ENCODE measurements at regions not wholly inside any gene's neighbourhood (a gene's known extent, or its start where the extent isn't known, plus 50 kb on each side); places are given as distances from the start of the nearest gene placed in this dataset.

- no peaks in the 10 kb centered on the region for H3K4me1 ChIP-seq (ENCODE audit: control insufficient read depth in 4 of 4, insufficient read depth in 4 of 4, low read length in 3 of 4)
- H3K9me3 ChIP-seq (ENCODE audit: control insufficient read depth in 4 of 4, low read length in 3 of 4), result no peaks in the 10 kb centered on the region
- no peak overlapping the region for H3K9ac ChIP-seq (ENCODE audit: low read depth in 1 of 2, low read length in 2 of 2)
- no peak overlapping the region for H3K27ac ChIP-seq (ENCODE audit: low read depth in 1 of 2, low read length in 2 of 2)
- 86% methylated on average over 7 of the region's 7 CpGs for WGBS
- TF ChIP-seq GABPA (IDR thresholded peaks at IDR 0.05 in 1 of 2, conservative IDR thresholded peaks at IDR 0.05 in 1 of 2) (no peak), ZBTB33 (IDR thresholded peaks at IDR 0.05) (no peak), EGR1 (IDR thresholded peaks at IDR 0.05; ENCODE audit: low read depth in 2 of 2) (no peak), YY1 (IDR thresholded peaks at IDR 0.05) (no peak), FOXA1 (IDR thresholded peaks at IDR 0.05) (no peak), RXRA (IDR thresholded peaks at IDR 0.05) (no peak), HNF4G (IDR thresholded peaks at IDR 0.05) (no peak), HNF4A (conservative IDR thresholded peaks at IDR 0.05) (no peak)
- no peaks in the 10 kb centered on the region for H3K36me3 ChIP-seq (ENCODE audit: control insufficient read depth in 4 of 4, insufficient read depth in 3 of 4, low read depth in 1 of 4, low read length in 3 of 4)
- no peak overlapping the region for H3K4me3 ChIP-seq (ENCODE audit: low read depth in 1 of 3, low read length in 3 of 3)
- no peaks in the 10 kb centered on the region for H3K27me3 ChIP-seq (ENCODE audit: control insufficient read depth in 4 of 4, insufficient read depth in 4 of 4, low read length in 3 of 4)
- no peak for DNase-seq (ENCODE audit: low spot score)
Measured at GRCh38 chr3:193896419-193896818, 239.5 kb upstream of the HES1 start.

GRCh38 chr3:193897288-193897687 is 238.7 kb upstream of the HES1 start:
- no peak for TF ChIP-seq REST (IDR thresholded peaks at IDR 0.05)
- TF ChIP-seq CTCF (IDR thresholded peaks at IDR 0.05; ENCODE audit: low read depth, low read length, missing input control), result no peak
- TF ChIP-seq RXRA (IDR thresholded peaks at IDR 0.05), result no peak
- TF ChIP-seq RAD21 (IDR thresholded peaks at IDR 0.05), result no peak
- no peaks in the 10 kb centered on the region for H3K9me3 ChIP-seq (ENCODE audit: control insufficient read depth in 4 of 4, low read length in 3 of 4)
- WGBS, result 95% methylated on average over 10 of the region's 10 CpGs
- no peaks in the 10 kb centered on the region for H3K4me1 ChIP-seq (ENCODE audit: control insufficient read depth in 4 of 4, insufficient read depth in 4 of 4, low read length in 3 of 4)
- no peak for DNase-seq (ENCODE audit: low spot score)
- H3K36me3 ChIP-seq (ENCODE audit: control insufficient read depth in 4 of 4, insufficient read depth in 3 of 4, low read depth in 1 of 4, low read length in 3 of 4), result no peaks in the 10 kb centered on the region
- no peak overlapping the region for H3K27ac ChIP-seq (ENCODE audit: low read depth in 1 of 2, low read length in 2 of 2)
- H3K27me3 ChIP-seq (ENCODE audit: control insufficient read depth in 4 of 4, insufficient read depth in 4 of 4, low read length in 3 of 4), result no peaks in the 10 kb centered on the region
- no peak overlapping the region for H3K4me3 ChIP-seq (ENCODE audit: low read depth in 1 of 3, low read length in 3 of 3)
- H3K9ac ChIP-seq (ENCODE audit: low read depth in 1 of 2, low read length in 2 of 2), result no peak overlapping the region

All from liver (tissue), 8 donors.